SJCRH30 (cell line): ENCODE measurements at regions not wholly inside any gene's neighbourhood (a gene's known extent, or its start where the extent isn't known, plus 50 kb on each side); places are given as distances from the start of the nearest gene placed in this dataset.
"Not testable (repeated sequence)": the region's sequence is repeated elsewhere in the genome, so short reads cannot be mapped to it uniquely, and the experiment has no call there.

Experiments used
- DNase-seq, 2 experiments: peaks; one replicate each; pipeline ENCODE4 v3.0.0-alpha.2; 2015 to 2020
- H3K27ac ChIP-seq: fragments of 250-450 bp; sonication (Bioruptor Pico); 2 replicates; pipeline ENCODE4 v1.5.1; 2020; ENCODE audit warnings: mild to moderate bottlenecking, moderate library complexity
- H3K27me3 ChIP-seq: fragments of 250-450 bp; sonication (Bioruptor Pico); 2 replicates; pipeline ENCODE4 v1.5.1; 2020; ENCODE audit warnings: mild to moderate bottlenecking, moderate library complexity
- H3K36me3 ChIP-seq: fragments of 250-450 bp; sonication (Bioruptor Pico); 2 replicates; pipeline ENCODE4 v1.5.1; 2020; ENCODE audit warnings: mild to moderate bottlenecking, moderate library complexity
- H3K4me1 ChIP-seq: fragments of 250-450 bp; sonication (Bioruptor Pico); 2 replicates; pipeline ENCODE4 v1.5.1; 2020; ENCODE audit warnings: mild to moderate bottlenecking, moderate library complexity
- H3K4me3 ChIP-seq: fragments of 250-450 bp; sonication (Bioruptor Pico); 2 replicates; pipeline ENCODE4 v1.5.1; 2020; ENCODE audit warnings: mild to moderate bottlenecking, moderate library complexity
- H3K9me3 ChIP-seq: fragments of 250-450 bp; sonication (Bioruptor Pico); replicated peaks from 2 replicates; pipeline ENCODE4 v1.5.1; 2020; ENCODE audit warnings: mild to moderate bottlenecking, moderate library complexity

DNA sequence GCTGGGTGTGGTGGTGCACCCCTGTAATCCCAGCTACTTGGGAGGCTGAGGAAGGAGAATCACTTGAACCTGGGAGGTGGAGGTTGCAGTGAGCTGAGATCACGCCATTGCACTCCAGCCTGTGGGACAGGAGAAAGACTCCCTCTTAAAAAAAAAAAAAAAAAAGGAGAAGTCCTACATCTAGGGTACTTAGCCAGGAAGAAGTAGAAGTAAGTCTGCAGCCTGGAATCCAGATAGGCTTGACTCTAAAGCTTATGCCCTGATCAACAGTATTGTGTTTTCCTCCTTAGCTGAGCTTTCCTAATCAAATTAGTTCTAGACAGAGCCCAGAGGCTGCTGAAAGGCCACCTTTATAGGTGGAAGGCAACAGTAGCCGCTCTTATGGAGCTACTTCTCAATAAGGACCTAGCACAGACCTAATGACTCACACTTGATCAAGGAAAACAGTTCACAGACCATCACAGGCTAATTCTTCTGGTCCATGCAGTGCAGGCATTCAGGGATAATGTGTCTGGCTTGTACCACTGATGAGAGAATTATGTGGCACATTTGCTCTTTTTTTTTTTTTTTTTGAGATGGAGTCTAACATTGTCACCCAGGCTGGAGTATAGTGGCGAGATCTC lies 105.5 kb upstream of the KLF4 start:
- Histone ChIP-seq H3K4me3 (no peak overlapping the region), H3K9me3 (no peaks in the 10 kb centered on the region), H3K36me3 (no peaks in the 10 kb centered on the region), H3K4me1 (no peaks in the 10 kb centered on the region), H3K27me3 (no peaks in the 10 kb centered on the region), H3K27ac (no peak overlapping the region)
- no peak for DNase-seq

DNA sequence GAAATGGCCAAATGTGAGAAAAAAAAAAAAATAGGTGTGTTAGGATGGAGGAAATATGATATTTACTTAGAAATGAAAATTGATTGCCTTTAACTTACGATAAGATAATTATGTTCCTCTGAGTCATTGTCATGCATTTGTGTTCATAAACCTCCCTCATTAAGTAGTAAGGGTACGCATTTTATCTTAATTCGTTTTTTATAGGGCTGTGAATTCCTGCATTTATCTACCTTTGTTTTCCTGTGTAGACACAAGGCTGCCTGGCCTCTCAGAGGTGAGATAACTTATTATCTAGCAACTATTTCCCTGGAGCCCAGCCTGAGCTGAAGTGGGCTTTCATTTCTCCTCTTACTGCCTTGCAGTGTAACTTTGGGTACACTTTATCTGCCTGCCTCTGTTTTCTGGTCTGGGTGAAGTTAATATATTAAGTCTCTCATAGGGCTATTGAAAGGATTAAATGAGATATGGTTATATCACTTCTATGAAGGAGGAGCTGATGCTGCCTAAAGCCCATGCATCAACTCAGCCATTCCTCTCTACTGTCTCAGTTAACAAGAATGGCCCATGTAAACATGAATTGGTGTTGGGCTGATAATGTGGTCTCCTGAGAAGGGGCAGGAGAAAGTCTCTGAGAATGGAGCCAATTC lies 103.8 kb upstream of the KLF4 start:
- no peaks in the 10 kb centered on the region for H3K9me3 ChIP-seq

DNA sequence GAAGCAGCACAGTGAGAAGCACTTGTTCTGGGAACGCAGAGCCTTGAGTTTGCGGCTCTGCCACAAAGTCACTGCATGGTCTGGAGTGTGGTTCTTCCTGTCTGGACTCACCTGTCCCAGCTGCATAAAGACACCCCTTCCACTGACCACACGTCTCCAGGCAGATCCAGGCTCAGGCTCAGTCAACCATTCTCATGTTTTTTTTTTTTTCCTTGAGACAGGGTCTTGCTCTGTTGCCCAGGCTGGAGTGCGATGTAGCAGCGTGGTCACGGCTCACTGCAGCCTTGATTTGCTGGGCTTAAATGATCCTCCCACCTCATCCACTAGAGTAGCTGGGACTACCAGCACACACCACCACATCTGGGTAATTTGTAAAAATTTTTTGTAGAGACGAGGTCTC lies 102.9 kb upstream of the KLF4 start:
- Histone ChIP-seq H3K4me3 (no peak overlapping the region), H3K4me1 (no peaks in the 10 kb centered on the region), H3K27ac (no peak overlapping the region), H3K27me3 (no peaks in the 10 kb centered on the region), H3K9me3 (no peaks in the 10 kb centered on the region), H3K36me3 (no peaks in the 10 kb centered on the region)
- no peak for DNase-seq

More for the DNA sequence above, 103.8 kb upstream of the KLF4 start:
- no peaks in the 10 kb centered on the region for H3K36me3 ChIP-seq
- H3K4me3 ChIP-seq = no peak overlapping the region
- no peak for DNase-seq
- no peaks in the 10 kb centered on the region for H3K4me1 ChIP-seq
- H3K27me3 ChIP-seq = no peaks in the 10 kb centered on the region
- H3K27ac ChIP-seq = no peak overlapping the region

DNA sequence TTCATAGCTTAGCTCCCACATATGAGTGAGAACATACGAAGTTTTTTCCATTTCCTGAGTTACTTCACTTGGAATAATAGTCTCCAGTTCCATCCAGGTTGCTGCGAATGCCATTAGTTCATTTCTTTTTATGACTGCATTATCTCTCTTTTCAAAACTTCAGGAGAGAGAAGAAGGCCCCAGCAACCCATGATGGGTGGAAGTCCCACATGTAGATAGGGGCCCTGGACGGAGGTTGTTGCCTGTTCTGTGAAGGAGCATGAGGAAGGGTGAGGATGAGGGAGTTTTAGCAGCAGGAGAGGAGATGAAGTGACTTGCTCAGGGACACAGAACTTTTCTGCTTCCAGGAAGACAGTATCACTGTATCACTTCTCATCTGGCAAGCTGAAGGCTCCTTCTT lies 102.2 kb upstream of the KLF4 start:
- no peak for DNase-seq
- Histone ChIP-seq H3K27me3 (no peaks in the 10 kb centered on the region), H3K27ac (no peak overlapping the region), H3K4me1 (no peaks in the 10 kb centered on the region), H3K36me3 (no peaks in the 10 kb centered on the region), H3K4me3 (no peak overlapping the region), H3K9me3 (no peaks in the 10 kb centered on the region)

DNA sequence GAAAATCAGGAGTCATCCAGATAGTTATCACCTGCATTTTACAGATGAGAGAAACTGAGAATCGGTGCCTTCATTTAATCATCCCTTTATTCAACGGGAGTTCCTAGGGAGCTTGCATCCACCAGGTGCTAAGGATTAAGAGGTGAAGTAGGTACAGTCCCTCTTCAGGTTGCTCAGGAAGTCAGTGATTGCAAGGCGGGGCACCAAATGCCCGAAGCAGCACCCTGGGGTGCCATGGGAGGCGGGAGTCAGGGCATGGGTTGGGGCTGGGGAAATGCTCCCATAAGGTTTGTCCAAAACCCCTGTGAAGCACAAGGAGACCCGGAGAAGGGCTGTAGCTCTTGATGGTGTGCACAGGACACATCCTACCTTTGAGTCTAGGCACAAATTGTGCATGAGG lies 98.8 kb upstream of the KLF4 start:
- no peaks in the 10 kb centered on the region for H3K27me3 ChIP-seq
- H3K4me1 ChIP-seq = no peaks in the 10 kb centered on the region
- H3K36me3 ChIP-seq = no peaks in the 10 kb centered on the region
- H3K9me3 ChIP-seq = no peaks in the 10 kb centered on the region
- H3K27ac ChIP-seq = no peak overlapping the region
- H3K4me3 ChIP-seq = no peak overlapping the region
- DNase-seq = no peak

DNA sequence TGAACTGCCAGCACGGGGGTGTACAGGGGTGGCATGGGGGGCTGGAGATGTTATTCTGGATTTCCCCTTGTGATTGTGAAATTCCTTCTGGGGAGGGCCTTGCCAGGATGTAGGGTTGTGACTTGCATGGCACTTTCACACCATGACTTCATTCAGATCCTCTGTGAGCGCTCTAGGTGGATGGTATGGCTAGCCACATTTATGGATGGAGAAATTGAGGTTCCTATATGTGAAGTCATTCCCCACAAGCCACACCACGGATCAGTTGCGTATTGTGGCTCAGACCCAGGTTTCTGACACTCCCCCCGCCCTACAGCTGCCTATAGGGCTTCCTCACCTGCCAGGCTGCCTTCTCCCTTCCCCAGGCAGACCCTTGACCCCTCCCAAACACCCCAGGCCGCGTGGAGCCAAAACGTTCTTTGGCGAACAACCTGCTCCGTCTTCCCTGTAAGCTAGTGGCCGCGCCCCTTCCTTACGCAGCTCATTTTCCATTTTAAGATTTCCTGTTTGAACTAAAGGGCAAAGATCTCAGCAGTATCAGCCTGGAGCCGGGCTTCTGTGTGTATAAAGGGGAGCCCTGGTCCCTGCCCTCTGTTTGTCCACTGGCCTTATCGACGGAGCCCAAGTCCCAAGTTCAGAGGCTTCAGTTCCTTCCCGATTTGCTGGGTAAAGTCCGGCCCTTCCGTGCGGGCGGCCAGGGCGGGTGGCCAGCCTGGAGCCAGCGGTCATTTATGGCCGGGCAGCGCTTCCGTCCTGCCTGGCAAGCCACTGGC lies 97.8 kb upstream of the KLF4 start:
- DNase-seq = no peak
- Histone ChIP-seq H3K27ac (no peak overlapping the region), H3K4me1 (no peaks in the 10 kb centered on the region), H3K36me3 (no peaks in the 10 kb centered on the region), H3K4me3 (no peak overlapping the region), H3K27me3 (no peaks in the 10 kb centered on the region), H3K9me3 (no peaks in the 10 kb centered on the region)

DNA sequence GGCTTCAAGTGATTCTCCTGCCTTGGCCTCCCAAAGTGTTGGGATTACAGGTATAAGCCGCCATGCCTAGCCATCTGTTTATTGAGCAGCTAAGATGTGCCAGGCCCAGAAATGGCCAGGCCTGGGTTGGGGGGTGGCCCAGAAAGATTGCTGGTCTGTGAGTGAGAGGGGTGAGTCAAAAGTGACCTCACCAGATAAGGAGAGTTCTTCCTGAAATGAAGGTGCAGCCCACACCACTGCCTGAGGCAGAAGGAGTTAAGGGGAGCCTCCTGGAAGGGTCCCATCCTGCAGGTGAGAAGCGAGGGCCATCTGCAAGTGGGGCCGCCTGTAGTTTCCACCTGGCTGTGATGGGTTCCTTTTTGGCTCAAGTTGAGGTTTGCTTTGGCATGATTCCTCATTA lies 96.9 kb upstream of the KLF4 start:
- no peaks in the 10 kb centered on the region for H3K4me1 ChIP-seq
- no peak overlapping the region for H3K4me3 ChIP-seq
- H3K9me3 ChIP-seq = no peaks in the 10 kb centered on the region
- no peak for DNase-seq
- H3K27me3 ChIP-seq = no peaks in the 10 kb centered on the region
- no peaks in the 10 kb centered on the region for H3K36me3 ChIP-seq
- no peak overlapping the region for H3K27ac ChIP-seq

DNA sequence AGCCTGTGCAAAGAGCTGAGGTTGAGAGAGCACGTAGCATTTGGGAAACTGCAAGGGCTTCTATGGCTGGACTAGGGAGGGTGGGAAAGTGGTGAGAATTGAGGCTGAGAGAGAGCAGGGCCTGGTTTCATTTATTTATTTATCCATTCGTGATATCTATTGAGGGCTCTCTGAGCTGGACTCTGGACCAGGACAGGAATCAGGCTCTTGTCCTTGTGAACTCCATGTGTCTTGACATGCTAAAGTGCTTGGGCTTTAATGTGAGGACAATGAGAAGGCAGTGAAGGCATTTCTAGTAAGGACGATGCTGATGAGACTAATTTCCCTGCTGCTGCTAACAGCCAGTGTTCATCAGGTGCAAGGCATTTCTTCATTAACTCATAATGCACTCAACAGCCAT lies 95.9 kb upstream of the KLF4 start:
- Histone ChIP-seq H3K4me1 (no peaks in the 10 kb centered on the region), H3K36me3 (no peaks in the 10 kb centered on the region), H3K27ac (no peak overlapping the region), H3K27me3 (no peaks in the 10 kb centered on the region), H3K9me3 (no peaks in the 10 kb centered on the region), H3K4me3 (no peak overlapping the region)
- no peak for DNase-seq

DNA sequence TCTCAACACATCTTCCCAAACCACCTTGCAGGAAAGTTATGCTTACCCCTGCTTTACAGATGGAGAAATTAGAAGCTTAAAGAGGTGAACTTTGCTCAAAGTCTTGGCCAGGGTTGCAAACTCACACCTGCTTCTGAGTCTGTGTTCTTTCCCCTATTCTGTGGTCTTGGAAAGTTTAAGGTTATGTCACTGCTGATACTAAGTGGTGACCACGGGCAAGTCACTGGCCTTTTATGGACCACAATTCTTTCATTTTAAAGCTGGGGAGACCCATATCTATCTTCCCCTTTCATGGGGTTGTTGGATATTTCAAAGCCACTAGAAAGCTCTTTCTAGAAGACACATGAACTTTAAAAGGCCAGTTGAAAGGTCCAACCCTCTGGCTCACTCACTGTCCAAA lies 95.4 kb upstream of the KLF4 start:
- no peaks in the 10 kb centered on the region for H3K9me3 ChIP-seq

DNA sequence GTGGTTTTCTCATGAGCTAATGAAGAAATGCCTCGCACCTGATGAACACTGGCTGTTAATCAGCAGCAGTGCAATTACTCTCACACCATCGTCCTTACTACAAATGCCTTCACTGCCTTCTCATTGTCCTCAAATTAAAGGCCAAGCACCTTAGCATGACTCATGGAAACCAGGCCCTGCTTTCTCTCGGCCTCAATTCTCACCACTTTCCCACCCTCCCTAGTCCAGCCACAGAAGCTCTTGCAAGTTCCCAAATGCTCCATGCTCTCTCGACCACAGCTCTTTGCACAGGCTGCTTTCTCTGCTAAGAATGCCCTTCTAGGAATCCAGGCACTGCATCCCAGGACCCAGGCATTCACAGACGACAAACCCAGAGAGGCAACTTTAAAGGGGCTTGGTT lies 94.6 kb upstream of the KLF4 start:
- Histone ChIP-seq H3K27me3 (no peaks in the 10 kb centered on the region), H3K36me3 (no peaks in the 10 kb centered on the region), H3K4me3 (no peak overlapping the region), H3K9me3 (no peaks in the 10 kb centered on the region), H3K27ac (no peak overlapping the region), H3K4me1 (no peaks in the 10 kb centered on the region)
- no peak for DNase-seq

More for the DNA sequence above, 95.4 kb upstream of the KLF4 start:
- no peak overlapping the region for H3K27ac ChIP-seq
- H3K4me1 ChIP-seq = no peaks in the 10 kb centered on the region
- no peaks in the 10 kb centered on the region for H3K27me3 ChIP-seq
- H3K4me3 ChIP-seq = no peak overlapping the region
- H3K36me3 ChIP-seq = no peaks in the 10 kb centered on the region
- DNase-seq = no peak

DNA sequence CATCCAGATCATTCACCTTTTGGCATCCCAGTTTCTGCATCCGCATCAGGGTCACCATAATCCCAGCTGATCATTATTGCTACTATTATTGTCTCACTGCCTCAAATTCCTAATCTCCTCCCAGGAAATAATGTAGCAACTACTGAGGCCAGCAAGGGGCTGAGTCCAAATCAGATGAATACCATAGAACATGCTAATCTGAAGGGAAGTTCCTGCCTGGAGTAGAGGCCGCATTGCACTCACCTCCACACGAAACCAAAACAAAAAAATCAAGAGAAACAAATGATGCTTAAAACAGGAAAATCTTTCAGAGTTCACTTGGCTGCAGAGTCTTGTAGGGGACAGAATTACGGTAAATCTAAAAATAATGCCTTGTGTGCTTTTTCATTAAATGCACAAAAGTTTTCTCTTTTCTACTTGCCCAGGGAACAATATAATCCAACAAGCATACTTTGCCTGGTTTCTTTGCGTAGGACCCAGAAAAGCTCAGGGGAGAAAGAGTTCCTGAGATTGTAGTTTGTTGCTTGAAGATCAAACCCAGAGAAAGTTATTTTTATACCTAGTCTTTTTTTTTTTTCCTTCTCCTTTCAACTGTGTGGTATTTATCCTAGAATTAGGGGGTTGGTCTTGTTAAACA lies 87.7 kb upstream of the KLF4 start:
- H3K27ac ChIP-seq = no peak overlapping the region
- H3K27me3 ChIP-seq = no peaks in the 10 kb centered on the region
- H3K4me1 ChIP-seq = no peaks in the 10 kb centered on the region
- no peaks in the 10 kb centered on the region for H3K9me3 ChIP-seq
- no peaks in the 10 kb centered on the region for H3K36me3 ChIP-seq
- no peak for DNase-seq
- H3K4me3 ChIP-seq = no peak overlapping the region

DNA sequence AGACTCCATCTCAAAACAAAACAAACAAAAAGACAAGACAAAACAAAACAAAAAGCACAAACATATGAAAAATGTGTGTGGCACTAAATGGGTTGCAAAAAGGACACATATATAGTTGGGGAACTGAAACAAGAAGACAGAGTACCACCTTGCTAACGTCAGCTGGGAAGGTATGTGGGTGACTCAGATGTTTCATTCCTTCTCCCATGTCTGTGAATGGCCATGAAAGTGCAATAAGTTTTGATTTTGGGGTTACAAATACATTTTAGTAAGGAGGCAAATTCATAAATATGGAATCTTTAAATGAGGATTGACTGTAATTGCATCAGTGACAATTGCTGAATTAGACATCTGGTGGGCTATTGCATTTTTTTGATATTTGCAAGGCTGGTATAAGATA lies 81.6 kb upstream of the KLF4 start:
- Histone ChIP-seq H3K36me3 (no peaks in the 10 kb centered on the region), H3K27ac (no peak overlapping the region), H3K27me3 (no peaks in the 10 kb centered on the region), H3K9me3 (no peaks in the 10 kb centered on the region), H3K4me3 (no peak overlapping the region), H3K4me1 (peaks cover 11% of the 10 kb centered on the region)
- no peak for DNase-seq

DNA sequence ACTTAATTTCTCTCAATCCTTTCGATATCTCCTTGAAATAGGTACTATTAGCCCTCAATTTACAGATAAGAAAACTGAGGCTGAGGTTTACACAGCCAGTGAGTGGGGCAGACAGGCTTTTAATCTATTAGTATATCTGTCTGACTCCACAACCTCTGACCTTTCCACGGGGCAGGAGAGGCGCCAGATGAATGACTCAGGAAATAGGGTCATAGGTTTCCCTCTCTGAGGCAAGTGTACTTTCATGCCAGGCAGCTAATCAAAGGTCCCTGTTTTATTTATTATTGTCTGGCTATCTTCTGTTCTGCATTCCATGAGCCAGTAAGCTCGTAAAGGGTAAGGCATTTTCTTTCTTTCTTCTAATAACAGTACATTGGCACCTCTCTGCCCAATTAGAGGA lies 79.6 kb upstream of the KLF4 start:
- no peak for DNase-seq
- no peak overlapping the region for H3K27ac ChIP-seq
- H3K27me3 ChIP-seq = no peaks in the 10 kb centered on the region
- H3K4me1 ChIP-seq = peaks cover 11% of the 10 kb centered on the region
- H3K9me3 ChIP-seq = no peaks in the 10 kb centered on the region
- no peaks in the 10 kb centered on the region for H3K36me3 ChIP-seq
- H3K4me3 ChIP-seq = no peak overlapping the region

DNA sequence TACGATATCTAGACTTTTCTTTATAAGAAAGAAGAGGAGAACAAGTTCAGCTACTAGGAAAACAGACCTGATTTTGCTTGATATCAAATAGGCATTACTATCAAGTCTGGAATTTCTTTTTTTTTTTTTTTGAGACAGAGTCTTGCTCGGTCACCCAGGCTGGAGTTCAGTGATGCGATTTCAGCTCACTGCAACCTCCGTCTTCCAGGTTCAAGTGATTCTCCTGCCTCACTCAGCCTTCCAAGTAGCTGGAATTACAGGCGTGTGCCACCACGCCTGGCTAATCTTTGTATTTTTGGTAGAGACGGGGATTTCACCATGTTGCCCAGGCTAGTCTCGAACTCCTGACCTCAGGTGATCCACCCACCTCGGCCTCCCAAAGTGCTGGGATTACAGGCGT lies 78.8 kb upstream of the KLF4 start:
- H3K27me3 ChIP-seq, H3K36me3 ChIP-seq, H3K4me3 ChIP-seq, H3K27ac ChIP-seq, DNase-seq, H3K9me3 ChIP-seq: not testable (repeated sequence)
- peaks cover 11% of the 10 kb centered on the region for H3K4me1 ChIP-seq

DNA sequence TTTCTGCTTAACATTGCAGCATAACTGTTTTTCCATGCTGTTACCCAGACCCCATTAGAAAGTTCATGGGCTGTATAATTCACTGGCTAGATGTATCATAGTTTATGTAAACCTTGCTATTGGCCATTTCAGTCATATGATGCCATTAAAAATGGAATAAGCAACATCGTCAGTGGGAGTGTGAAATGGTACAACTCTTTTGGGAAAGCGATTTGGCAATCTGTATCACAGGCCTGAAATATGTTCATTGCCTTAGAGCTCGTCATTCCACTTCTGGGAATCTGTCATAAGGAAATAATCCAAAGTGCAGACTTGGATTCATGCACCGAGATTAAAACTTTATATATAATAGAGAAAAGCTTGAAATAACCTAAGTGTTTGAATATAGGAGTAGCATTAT lies 77.9 kb upstream of the KLF4 start:
- no peak for DNase-seq
- H3K27me3 ChIP-seq = no peaks in the 10 kb centered on the region
- H3K27ac ChIP-seq = peak overlapping the region; percentile 19; the same call in 1 of the 2 replicates
- H3K4me1 ChIP-seq = peaks cover 11% of the 10 kb centered on the region
- H3K4me3 ChIP-seq = no peak overlapping the region
- H3K36me3 ChIP-seq = no peaks in the 10 kb centered on the region
- no peaks in the 10 kb centered on the region for H3K9me3 ChIP-seq
